Mucosa of descending colon (tissue), 3 donors: ENCODE measurements at regions not wholly inside any gene's neighbourhood (a gene's known extent, or its start where the extent isn't known, plus 50 kb on each side); places are given as distances from the start of the nearest gene placed in this dataset.

Experiments
- ATAC-seq: fragments of 200-7000 bp; cut with Tn5 transposase; one replicate; pipeline ENCODE4 v1.9.1; 2020; ENCODE audit warnings: mild to moderate bottlenecking, moderate library complexity
- DNase-seq, 3 donors: peaks; one replicate each; pipeline ENCODE4 v3.0.0-alpha.2; 2020
- H3K36me3 ChIP-seq: fragments of 200-600 bp; one replicate; pipeline ENCODE4 v1.8.0; 2021; ENCODE audit warnings: low read depth, mild to moderate bottlenecking
- H3K4me1 ChIP-seq: fragments of 200-600 bp; one replicate; pipeline ENCODE4 v1.8.0; 2021; ENCODE audit warnings: low read depth, mild to moderate bottlenecking
- H3K4me3 ChIP-seq: fragments of 200-600 bp; one replicate; pipeline ENCODE4 v1.8.0; 2021; ENCODE audit warnings: mild to moderate bottlenecking
- H3K9me3 ChIP-seq: fragments of 200-600 bp; one replicate; pipeline ENCODE4 v1.8.0; 2021; ENCODE audit warnings: mild to moderate bottlenecking
- CTCF ChIP-seq: fragments of 200-600 bp; IDR thresholded peaks from one replicate; pipeline ENCODE4 v1.8.0; 2022; ENCODE audit warnings: antibody characterized with exemption, mild to moderate bottlenecking
- intact Hi-C, 2 donors: fragments of 100-400 bp; cut with DNase I in 1 of 2; cut with micrococcal nuclease in 1 of 2; formaldehyde crosslinking; loops; one replicate each; pipeline versions ENCODE4 v1.11.0 to v1.11.1; 2022; cut with DNase I, micrococcal nuclease
- donor health status: DM: no; HTN: no; CAD: no; lungs with moderate emphysema.
- donor health status: DM: no; HTN: no; CAD: no.
- donor health status: DM: no; HTN: yes; CAD: no.

GRCh38 chr17:14470417-14470816 lies 169.5 kb downstream of the HS3ST3B1 start:
- intact Hi-C loops, result no loop called here
- Histone ChIP-seq H3K36me3 (no peaks in the 10 kb centered on the region), H3K4me1 (no peaks in the 10 kb centered on the region), H3K9me3 (no peaks in the 10 kb centered on the region), H3K4me3 (no peak overlapping the region)
- ATAC-seq (no peak), DNase-seq (no peak)
- no peak for TF ChIP-seq CTCF

DNA sequence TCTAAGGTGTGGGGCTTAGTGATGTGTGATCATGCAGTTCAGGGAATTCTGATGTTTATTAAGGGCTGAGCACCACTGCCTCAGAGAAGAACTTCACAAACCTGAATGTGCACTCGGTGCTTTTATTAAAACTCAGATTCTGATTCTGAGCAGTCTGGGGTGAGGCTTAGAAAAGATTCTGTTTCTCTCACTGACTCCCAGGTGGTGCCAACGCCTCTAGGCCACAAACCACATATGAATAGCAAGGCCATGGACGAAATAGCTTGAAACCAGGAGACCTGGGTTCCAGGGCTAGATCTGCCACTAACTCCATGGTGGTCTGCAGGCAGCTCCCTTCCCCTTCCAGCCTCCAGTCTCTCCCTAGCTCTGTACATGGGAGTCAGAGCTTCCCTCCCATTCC lies 169.1 kb downstream of the HS3ST3B1 start:
- Histone ChIP-seq H3K4me1 (no peaks in the 10 kb centered on the region), H3K36me3 (no peaks in the 10 kb centered on the region), H3K9me3 (no peaks in the 10 kb centered on the region), H3K4me3 (no peak overlapping the region)
- ATAC-seq (no peak), DNase-seq (no peak)
- intact Hi-C loops, result no loop called here
- TF ChIP-seq CTCF, result no peak

GRCh38 chr17:14468858-14469257 lies 168.0 kb downstream of the HS3ST3B1 start:
- Histone ChIP-seq H3K4me3 (no peak overlapping the region), H3K9me3 (no peaks in the 10 kb centered on the region), H3K4me1 (no peaks in the 10 kb centered on the region), H3K36me3 (no peaks in the 10 kb centered on the region)
- intact Hi-C loops, result no loop called here
- ATAC-seq (no peak), DNase-seq (no peak)
- TF ChIP-seq CTCF, result no peak

GRCh38 chr17:14461227-14461548 lies 160.3 kb downstream of the HS3ST3B1 start:
- Histone ChIP-seq H3K4me3 (no peak overlapping the region), H3K9me3 (peaks cover 4% of the 10 kb centered on the region), H3K36me3 (no peaks in the 10 kb centered on the region), H3K4me1 (no peaks in the 10 kb centered on the region)
- ATAC-seq (no peak), DNase-seq (no peak)
- intact Hi-C loops, result no loop called here
- TF ChIP-seq CTCF, result no peak

GRCh38 chr17:14460516-14461226 lies 159.8 kb downstream of the HS3ST3B1 start:
- intact Hi-C loops, result no loop called here
- TF ChIP-seq CTCF, result no peak
- Histone ChIP-seq H3K4me3 (no peak overlapping the region), H3K4me1 (no peaks in the 10 kb centered on the region), H3K9me3 (peaks cover 4% of the 10 kb centered on the region), H3K36me3 (no peaks in the 10 kb centered on the region)
- DNase-seq (no peak), ATAC-seq (no peak)

GRCh38 chr17:14459955-14460354 lies 159.1 kb downstream of the HS3ST3B1 start:
- ATAC-seq, result no peak
- Histone ChIP-seq H3K36me3 (no peaks in the 10 kb centered on the region), H3K4me1 (no peaks in the 10 kb centered on the region), H3K4me3 (no peak overlapping the region), H3K9me3 (peaks cover 4% of the 10 kb centered on the region)
- intact Hi-C loops, result no loop called here
- no peak for TF ChIP-seq CTCF
- no peak for DNase-seq
